HG02759 (cell line): ENCODE measurements at regions not wholly inside any gene's neighbourhood (a gene's known extent, or its start where the extent isn't known, plus 50 kb on each side); places are given as distances from the start of the nearest gene placed in this dataset.

Experiments
- ATAC-seq: cut with Tn5 transposase; IDR thresholded peaks from one replicate; pipeline ENCODE4 v1.9.1; 2021; ENCODE audit warnings: mild to moderate bottlenecking, moderate library complexity; ENCODE audit not compliant: unreplicated experiment

GRCh38 chr15:29919380-29919881 is 97.2 kb upstream of the TJP1 start:
- ATAC-seq, result no peak

GRCh38 chr15:29917600-29918597 is 95.6 kb upstream of the TJP1 start:
- no peak for ATAC-seq

- no peak for ATAC-seq
Observed at GRCh38 chr15:29914511-29914926, 92.3 kb upstream of the TJP1 start.

GRCh38 chr15:29913528-29914135 is 91.4 kb upstream of the TJP1 start:
- no peak for ATAC-seq

GRCh38 chr15:29911705-29912104 is 89.4 kb upstream of the TJP1 start:
- ATAC-seq, result no peak

GRCh38 chr15:29910068-29910467 is 87.8 kb upstream of the TJP1 start:
- no peak for ATAC-seq

- no peak for ATAC-seq
Observed at GRCh38 chr15:29904757-29905417, 82.6 kb upstream of the TJP1 start.

GRCh38 chr15:29903785-29904464 is 81.7 kb upstream of the TJP1 start:
- no peak for ATAC-seq

GRCh38 chr15:29903028-29903427 is 80.8 kb upstream of the TJP1 start:
- ATAC-seq, result no peak

- no peak for ATAC-seq
Observed at GRCh38 chr15:29900237-29901189, 78.2 kb upstream of the TJP1 start.

- no peak for ATAC-seq
Observed at GRCh38 chr15:29896062-29896461, 73.8 kb upstream of the TJP1 start.

- no peak for ATAC-seq
Observed at GRCh38 chr15:29891096-29891457, 68.8 kb upstream of the TJP1 start.

- ATAC-seq, result no peak
Observed at GRCh38 chr15:29890336-29891095, 68.2 kb upstream of the TJP1 start.

GRCh38 chr15:29889542-29890329 is 67.5 kb upstream of the TJP1 start:
- no peak for ATAC-seq

- ATAC-seq, result no peak
Observed at GRCh38 chr15:29888646-29889045, 66.4 kb upstream of the TJP1 start.

- no peak for ATAC-seq
Observed at GRCh38 chr15:29887721-29888120, 65.5 kb upstream of the TJP1 start.

- no peak for ATAC-seq
Observed at GRCh38 chr15:29885183-29885582, 62.9 kb upstream of the TJP1 start.

GRCh38 chr15:29883126-29883525 is 60.9 kb upstream of the TJP1 start:
- ATAC-seq, result no peak
